K562 (cell line): ENCODE measurements at regions not wholly inside any gene's neighbourhood (a gene's known extent, or its start where the extent isn't known, plus 50 kb on each side); places are given as distances from the start of the nearest gene placed in this dataset.

ENCODE experiments used
- ATAC-seq: fragments of 200-7000 bp; cut with Tn5 transposase; 3 replicates; pipeline ENCODE4 v1.9.1; 2020; ENCODE audit warnings: moderate library complexity
- BruUV-seq: library from RNA; stranded (reverse); fragments of 400-500 nt; replicated peaks from 2 replicates; lab custom pipeline; 2021; lab: Mats Ljungman, UMichigan
- CTCF ChIA-PET: fragments of 300-600 bp; formaldehyde crosslinking; extraction: SDS; loops from one replicate; lab custom pipeline; 2021; ENCODE audit warnings: low intra/inter-chr PET ratio; lab: Yijun Ruan, JAX
- POLR2A ChIA-PET: fragments of 300-600, 350-650 bp; sonication (Branson Sonifier 250); formaldehyde crosslinking; extraction: SDS; loops from one replicate; lab custom pipeline; 2021; ENCODE audit warnings: antibody characterized with exemption, inconsistent platforms; lab: Yijun Ruan, JAX
- DNase-seq, 4 experiments: peaks; one replicate each; pipeline versions ENCODE4 v3.0.0 to v3.0.0-alpha.2; 2011 to 2018; ENCODE audit warnings: low spot score in 3 of 4, mixed read lengths in 3 of 4; ENCODE audit errors: extremely low read depth in 1 of 4
- FAIRE-seq: peaks from 2 replicates; lab custom pipeline; 2011; peaks lifted over from hg19 to GRCh38; lab: Jason Lieb, UNC
- H2AFZ ChIP-seq: 2 replicates; pipeline ENCODE4 v1.6.0; 2011; ENCODE audit warnings: low read depth, low read length, control low read depth, inconsistent platforms
- H3K27ac ChIP-seq: fragments of 200-600 bp; 3 replicates; pipeline ENCODE4 v1.8.0; 2011; ENCODE audit warnings: low read depth, mild to moderate bottlenecking, control low read depth, inconsistent platforms, low read length, moderate library complexity, mixed read lengths; ENCODE audit errors: extremely low read depth
- H3K27me3 ChIP-seq, 2 experiments: fragments of 300-600 bp in 1 of 2; 2 replicates in 1 of 2; 3 replicates in 1 of 2; pipeline versions ENCODE4 v1.6.0 to v1.8.0; 2011; ENCODE audit warnings: inconsistent platforms in 2 of 2, low read length in 2 of 2, mild to moderate bottlenecking in 1 of 2, mixed read lengths in 1 of 2, moderate library complexity in 1 of 2; ENCODE audit not compliant: control insufficient read depth in 2 of 2, insufficient read depth in 2 of 2
- H3K36me3 ChIP-seq: fragments of 300-600 bp; 3 replicates; pipeline ENCODE4 v1.8.0; 2011; ENCODE audit warnings: mild to moderate bottlenecking, low read length, inconsistent platforms; ENCODE audit not compliant: control insufficient read depth, insufficient read depth
- H3K4me1 ChIP-seq, 2 experiments: fragments of 200-600 bp in 1 of 2; replicated peaks in 1 of 2; 2 replicates in 1 of 2; 3 replicates in 1 of 2; pipeline versions ENCODE4 v1.5.1 to v1.8.0; 2011; ENCODE audit warnings: inconsistent platforms in 2 of 2, low read length in 2 of 2, mild to moderate bottlenecking in 1 of 2, mixed read lengths in 1 of 2, moderate library complexity in 1 of 2; ENCODE audit not compliant: control insufficient read depth in 2 of 2, insufficient read depth in 2 of 2
- H3K4me2 ChIP-seq: 2 replicates; pipeline ENCODE4 v1.6.1; 2011; ENCODE audit warnings: low read length, control low read depth, inconsistent platforms, mixed read lengths; ENCODE audit not compliant: insufficient read depth
- H3K4me3 ChIP-seq: fragments of 200-600 bp; sonication (generic), shearing (Covaris generic); 2 replicates; pipeline ENCODE4 v1.5.1; 2016; ENCODE audit warnings: control low read depth, inconsistent platforms
- H3K79me2 ChIP-seq: fragments of 200-600 bp; 3 replicates; pipeline ENCODE4 v1.8.0; 2011; ENCODE audit warnings: low read length, inconsistent platforms; ENCODE audit not compliant: control insufficient read depth, insufficient read depth
- H3K9ac ChIP-seq, 2 experiments: 2 replicates each; pipeline versions ENCODE4 v1.6.0 to v1.6.1; 2011; ENCODE audit warnings: low read depth in 2 of 2, low read length in 2 of 2, control low read depth in 1 of 2, inconsistent platforms in 1 of 2, mild to moderate bottlenecking in 1 of 2, mixed read lengths in 1 of 2; ENCODE audit not compliant: insufficient read depth in 1 of 2
- H3K9me1 ChIP-seq: one replicate; pipeline ENCODE4 v1.6.0; 2011; ENCODE audit warnings: inconsistent platforms, mild to moderate bottlenecking, low read length, moderate library complexity; ENCODE audit not compliant: control insufficient read depth, insufficient read depth
- H3K9me3 ChIP-seq: replicated peaks from 2 replicates; pipeline ENCODE4 v1.5.1; 2011; ENCODE audit warnings: low read depth, low read length, inconsistent platforms; ENCODE audit not compliant: control insufficient read depth, insufficient read depth
- H4K20me1 ChIP-seq: replicated peaks from 2 replicates; pipeline ENCODE4 v1.6.1; 2011; ENCODE audit warnings: low read length, inconsistent platforms, mixed read lengths; ENCODE audit not compliant: control insufficient read depth, insufficient read depth
- HDAC6 ChIP-seq: IDR thresholded peaks from 2 replicates; pipeline ENCODE4 v1.6.1; 2012; ENCODE audit warnings: low read depth, mild to moderate bottlenecking, control low read depth, inconsistent platforms, low read length, moderate library complexity
- POLR3G ChIP-seq: IDR thresholded peaks from 2 replicates; pipeline ENCODE4 v1.6.1; 2011; ENCODE audit not compliant: insufficient read length, insufficient replicate concordance; ENCODE audit errors: extremely low read depth
- RBBP5 ChIP-seq: fragments of 200-600 bp; sonication (generic); IDR thresholded peaks from 2 replicates; pipeline ENCODE4 v1.6.1; 2012; ENCODE audit warnings: borderline replicate concordance, mild to moderate bottlenecking, low read length, control low read depth, inconsistent platforms; ENCODE audit not compliant: insufficient read depth, poor library complexity, severe bottlenecking
- SLC30A9 ChIP-seq: fragments of 250-450 bp; sonication (Bioruptor Pico); IDR thresholded peaks from 2 replicates; pipeline ENCODE4 v1.8.0; 2022; ENCODE audit warnings: mild to moderate bottlenecking, moderate library complexity
- SUPT5H ChIP-seq: fragments of 450-650 bp; IDR thresholded peaks from 2 replicates; pipeline ENCODE4 v1.6.1; 2016
- ZNF717 ChIP-seq: fragments of 250-450 bp; sonication (Bioruptor Pico); IDR thresholded peaks from 2 replicates; pipeline ENCODE4 v1.5.0; 2021
- WGBS: fragments of 100-300 bp; shearing (Covaris generic); methylation state at CpG from one replicate; pipeline ENCODE4 v1.1.6; 2016; ENCODE audit warnings: low coverage, mixed read lengths; ENCODE audit not compliant: insufficient coverage; ENCODE audit errors: missing lambda C conversion rate; 5-methylcytosine and 5-hydroxymethylcytosine counted together
- in situ Hi-C: fragments of 300-500 bp; cut with MboI; formaldehyde crosslinking; loops from 4 replicates; pipeline ENCODE4 v1.15.0; 2018; ENCODE audit warnings: inconsistent platforms, mixed read lengths
- intact Hi-C: fragments of 100-400 bp; cut with micrococcal nuclease; formaldehyde crosslinking; loops from 2 replicates; pipeline ENCODE4 v1.14.2; 2022
- TF ChIP-seq, protein P1 (sequence below): sonication (generic); formaldehyde crosslinking; IDR thresholded peaks from 2 replicates; pipeline ENCODE4 v1.4.0; 2020; ENCODE audit warnings: mild to moderate bottlenecking, missing genetic modification reagents

DNA sequence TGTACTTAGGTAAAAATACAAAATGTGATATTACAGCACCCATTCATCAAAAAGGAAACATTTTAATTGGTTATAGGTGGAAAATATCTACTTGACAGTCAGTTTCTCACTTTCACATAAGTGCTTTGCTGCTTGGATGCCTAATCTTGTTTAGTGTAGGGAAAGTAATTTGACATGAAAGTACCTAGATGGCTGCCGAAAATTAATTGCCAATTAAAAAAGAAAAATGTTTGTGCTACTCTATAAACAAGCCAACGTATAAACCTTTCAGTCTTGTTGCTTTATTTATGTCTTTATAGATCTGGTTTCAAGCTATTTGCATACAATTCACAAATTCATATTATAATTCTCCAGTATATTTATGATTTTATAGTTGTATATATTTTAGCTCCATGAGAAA, 729.9 kb downstream of the DACH1 start:
- Histone ChIP-seq H3K9me1 (no peaks in the 10 kb centered on the region), H4K20me1 (no peaks in the 10 kb centered on the region), H3K79me2 (no peaks in the 10 kb centered on the region), H3K9ac (no peak overlapping the region), H3K36me3 (no peaks in the 10 kb centered on the region), H2AFZ (no peak overlapping the region), H3K27me3 (no peaks in the 10 kb centered on the region), H3K4me1 (no peaks in the 10 kb centered on the region), H3K9me3 (no peaks in the 10 kb centered on the region), H3K4me3 (no peak overlapping the region), H3K4me2 (no peak overlapping the region), H3K27ac (no peak overlapping the region)
- intact Hi-C loops: no loop called here
- TF ChIP-seq ZNF717 (CRISPR knock-in tag) (no peak), SUPT5H (no peak), POLR3G (no peak), HDAC6 (no peak), SLC30A9 (CRISPR knock-in tag) (no peak), RBBP5 (no peak)
- TF ChIP-seq, protein P1, sequence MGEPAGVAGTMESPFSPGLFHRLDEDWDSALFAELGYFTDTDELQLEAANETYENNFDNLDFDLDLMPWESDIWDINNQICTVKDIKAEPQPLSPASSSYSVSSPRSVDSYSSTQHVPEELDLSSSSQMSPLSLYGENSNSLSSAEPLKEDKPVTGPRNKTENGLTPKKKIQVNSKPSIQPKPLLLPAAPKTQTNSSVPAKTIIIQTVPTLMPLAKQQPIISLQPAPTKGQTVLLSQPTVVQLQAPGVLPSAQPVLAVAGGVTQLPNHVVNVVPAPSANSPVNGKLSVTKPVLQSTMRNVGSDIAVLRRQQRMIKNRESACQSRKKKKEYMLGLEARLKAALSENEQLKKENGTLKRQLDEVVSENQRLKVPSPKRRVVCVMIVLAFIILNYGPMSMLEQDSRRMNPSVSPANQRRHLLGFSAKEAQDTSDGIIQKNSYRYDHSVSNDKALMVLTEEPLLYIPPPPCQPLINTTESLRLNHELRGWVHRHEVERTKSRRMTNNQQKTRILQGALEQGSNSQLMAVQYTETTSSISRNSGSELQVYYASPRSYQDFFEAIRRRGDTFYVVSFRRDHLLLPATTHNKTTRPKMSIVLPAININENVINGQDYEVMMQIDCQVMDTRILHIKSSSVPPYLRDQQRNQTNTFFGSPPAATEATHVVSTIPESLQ (CRISPR knock-in tag): no peak
- in situ Hi-C loops: no loop called here
- no peak for DNase-seq
- BruUV-seq: no TSS peak
- FAIRE-seq: no peak
- POLR2A ChIA-PET: no interaction called here
- CTCF ChIA-PET: no interaction called here
- 0% methylated on average over 2 of the region's 2 CpGs for WGBS
- ATAC-seq: no peak
